ENCODE measurements at regions not wholly inside any gene's neighbourhood (a gene's known extent, or its start where the extent isn't known, plus 50 kb on each side); places are given as distances from the start of the nearest gene placed in this dataset.

- no peak for TF ChIP-seq CTCF (IDR thresholded peaks at IDR 0.05)
- Histone ChIP-seq H3K4me3 (no peak overlapping the region), H3K36me3 (no peaks in the 10 kb centered on the region), H3K9me3 (no peaks in the 10 kb centered on the region), H3K4me1 (peaks cover 3 to 9% of the 10 kb centered on the region in 2 donors), H3K27me3 (no peaks in the 10 kb centered on the region), H3K27ac (no peak overlapping the region)
- intact Hi-C loops (cut with DNase I), result no loop called here
- DNase-seq (no peak), ATAC-seq (peak; percentile 49)
These were observed 193.3 kb downstream of the USP12 start for GRCh38 chr13:26978081-26978860.

GRCh38 chr13:26977541-26977940 is 194.1 kb downstream of the USP12 start:
- intact Hi-C loops (cut with DNase I), result no loop called here
- Histone ChIP-seq H3K9me3 (no peaks in the 10 kb centered on the region), H3K36me3 (no peaks in the 10 kb centered on the region), H3K27ac (no peak overlapping the region), H3K27me3 (no peaks in the 10 kb centered on the region), H3K4me3 (no peak overlapping the region), H3K4me1 (peaks cover 1 to 3% of the 10 kb centered on the region in 2 donors)
- ATAC-seq (no peak), DNase-seq (no peak)
- no peak for TF ChIP-seq CTCF (IDR thresholded peaks at IDR 0.05)

GRCh38 chr13:26976313-26976712 is 195.3 kb downstream of the USP12 start:
- Histone ChIP-seq H3K4me1 (no peaks in the 10 kb centered on the region), H3K4me3 (no peak overlapping the region), H3K9me3 (no peaks in the 10 kb centered on the region), H3K27me3 (no peaks in the 10 kb centered on the region), H3K36me3 (no peaks in the 10 kb centered on the region), H3K27ac (no peak overlapping the region)
- intact Hi-C loops (cut with DNase I), result no loop called here
- ATAC-seq, result no peak
- DNase-seq, result no peak
- TF ChIP-seq CTCF (IDR thresholded peaks at IDR 0.05), result no peak

DNA sequence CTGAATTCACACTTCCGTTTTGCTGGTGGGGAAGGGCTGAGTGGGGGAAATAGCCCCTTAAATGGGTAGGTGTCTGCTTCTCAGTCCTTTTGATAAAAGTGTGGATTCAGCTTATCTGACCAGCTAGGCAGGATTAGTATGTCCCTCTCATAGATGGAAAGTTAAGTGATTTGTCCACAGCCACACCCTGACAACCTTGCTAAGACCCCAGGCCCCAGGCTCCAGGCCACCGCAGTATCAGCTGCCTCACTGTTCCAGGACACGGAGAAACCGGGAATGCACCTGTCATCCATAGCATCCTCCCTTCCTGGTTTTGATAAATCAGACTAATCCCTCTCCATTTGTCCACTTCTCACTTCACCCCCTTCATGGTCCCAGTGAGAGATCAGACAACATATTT is 197.7 kb downstream of the USP12 start:
- H3K36me3 ChIP-seq, result no peaks in the 10 kb centered on the region
- peaks cover 2% of the 10 kb centered on the region in 2 donors for H3K4me1 ChIP-seq
- no peaks in the 10 kb centered on the region for H3K9me3 ChIP-seq
- no peak for TF ChIP-seq CTCF (IDR thresholded peaks at IDR 0.05)
- H3K27ac ChIP-seq, result no peak overlapping the region
- no peak overlapping the region for H3K4me3 ChIP-seq
- DNase-seq, result no peak
- no peaks in the 10 kb centered on the region for H3K27me3 ChIP-seq
- ATAC-seq, result no peak
- intact Hi-C loops (cut with DNase I), result no loop called here

DNA sequence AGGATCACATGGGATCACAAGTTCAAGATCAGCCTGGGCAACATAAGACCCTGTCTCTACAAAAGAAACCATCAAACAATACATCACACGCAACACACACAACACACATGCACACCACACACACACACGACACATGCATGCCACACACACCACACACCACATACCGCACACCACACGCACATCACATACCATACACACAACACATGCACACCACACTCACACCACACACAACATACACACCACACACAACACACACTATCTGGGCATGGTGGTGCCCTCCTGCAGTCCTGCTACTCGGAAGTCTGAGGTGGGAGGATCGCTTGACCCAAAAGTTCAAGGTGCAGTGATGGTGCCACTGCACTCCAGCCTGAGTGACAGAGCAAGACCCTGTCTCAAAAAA is 198.3 kb downstream of the USP12 start:
- H3K27me3 ChIP-seq, result no peaks in the 10 kb centered on the region
- intact Hi-C loops (cut with DNase I), result no loop called here
- H3K27ac ChIP-seq, result no peak overlapping the region
- H3K36me3 ChIP-seq, result no peaks in the 10 kb centered on the region
- no peak overlapping the region for H3K4me3 ChIP-seq
- H3K9me3 ChIP-seq, result no peaks in the 10 kb centered on the region
- DNase-seq (no peak), ATAC-seq (no peak)
- H3K4me1 ChIP-seq, result peaks cover 6 to 8% of the 10 kb centered on the region in 2 donors
- no peak for TF ChIP-seq CTCF (IDR thresholded peaks at IDR 0.05)
